GM23338 (cell line): ENCODE measurements at regions not wholly inside any gene's neighbourhood (a gene's known extent, or its start where the extent isn't known, plus 50 kb on each side); places are given as distances from the start of the nearest gene placed in this dataset.

ENCODE experiments used
- ATAC-seq: fragments of 200-7000 bp; cut with Tn5 transposase; 3 replicates; pipeline ENCODE4 v1.9.1; 2020
- DNase-seq: peaks from one replicate; pipeline ENCODE4 v3.0.0-alpha.2; 2015; ENCODE audit warnings: low spot score
- H2AFZ ChIP-seq: fragments of 200-600 bp; sonication (generic); 2 replicates; pipeline ENCODE4 v1.8.0; 2016; ENCODE audit warnings: antibody characterized with exemption, mild to moderate bottlenecking, moderate library complexity
- H3F3A ChIP-seq: fragments of 200-600 bp; sonication (generic); replicated peaks from 2 replicates; pipeline ENCODE4 v1.8.0; 2017; ENCODE audit warnings: antibody characterized with exemption, mixed run types, low read depth
- H3K27ac ChIP-seq: fragments of 200-600 bp; sonication (generic); 2 replicates; pipeline ENCODE4 v1.6.1; 2016; ENCODE audit warnings: low read depth
- H3K27me3 ChIP-seq: fragments of 200-600 bp; sonication (generic); 2 replicates; pipeline ENCODE4 v1.8.0; 2016; ENCODE audit warnings: mild to moderate bottlenecking, mixed run types, moderate library complexity; ENCODE audit not compliant: insufficient read depth
- H3K36me3 ChIP-seq: fragments of 200-600 bp; sonication (generic); 2 replicates; pipeline ENCODE4 v1.8.0; 2016; ENCODE audit warnings: mild to moderate bottlenecking; ENCODE audit not compliant: insufficient read depth
- H3K4me1 ChIP-seq: fragments of 200-600 bp; sonication (generic); 2 replicates; pipeline ENCODE4 v1.8.0; 2016; ENCODE audit warnings: mild to moderate bottlenecking, moderate library complexity; ENCODE audit not compliant: insufficient read depth
- H3K4me2 ChIP-seq: fragments of 200-600 bp; sonication (generic); 2 replicates; pipeline ENCODE4 v1.7.1; 2017; ENCODE audit warnings: mixed run types
- H3K4me3 ChIP-seq: fragments of 200-600 bp; sonication (generic); 2 replicates; pipeline ENCODE4 v1.6.1; 2016; ENCODE audit warnings: mixed run types
- H3K79me2 ChIP-seq: fragments of 200-600 bp; sonication (generic); replicated peaks from 2 replicates; pipeline ENCODE4 v1.8.0; 2017; ENCODE audit warnings: mild to moderate bottlenecking; ENCODE audit not compliant: insufficient read depth
- H3K9me2 ChIP-seq: fragments of 200-600 bp; sonication (generic); 2 replicates; pipeline ENCODE4 v1.8.0; 2017; ENCODE audit not compliant: insufficient read depth
- H4K20me1 ChIP-seq: fragments of 200-600 bp; sonication (generic); replicated peaks from 2 replicates; pipeline ENCODE4 v1.8.0; 2017; ENCODE audit warnings: mild to moderate bottlenecking; ENCODE audit not compliant: insufficient read depth
- H3K27ac Mint-ChIP-seq: 2 replicates; pipeline ENCODE4 v1.8.0; 2020; ENCODE audit warnings: inconsistent platforms, mild to moderate bottlenecking, moderate library complexity, mixed read lengths
- H3K27me3 Mint-ChIP-seq: 3 replicates; pipeline ENCODE4 v1.8.0; 2022; ENCODE audit warnings: low read depth, mild to moderate bottlenecking, moderate library complexity, mixed read lengths, inconsistent platforms; ENCODE audit not compliant: insufficient read depth, poor library complexity
- H3K36me3 Mint-ChIP-seq: 3 replicates; pipeline ENCODE4 v1.8.0; 2021; ENCODE audit warnings: low read depth, mild to moderate bottlenecking, inconsistent platforms, moderate library complexity, mixed read lengths
- H3K4me1 Mint-ChIP-seq: 3 replicates; pipeline ENCODE4 v1.8.0; 2020; ENCODE audit warnings: mild to moderate bottlenecking, inconsistent platforms, mixed read lengths
- H3K4me3 Mint-ChIP-seq: 3 replicates; pipeline ENCODE4 v1.8.0; 2021; ENCODE audit warnings: moderate library complexity, mild to moderate bottlenecking, inconsistent platforms, mixed read lengths
- H3K9me3 Mint-ChIP-seq: 3 replicates; pipeline ENCODE4 v1.8.0; 2020; ENCODE audit warnings: moderate library complexity, mild to moderate bottlenecking, inconsistent platforms, mixed read lengths
- CREB1 ChIP-seq: fragments of 250-450 bp; sonication (Bioruptor Pico); IDR thresholded peaks from 2 replicates; pipeline ENCODE4 v1.5.0; 2020; ENCODE audit warnings: low read depth, mild to moderate bottlenecking, moderate library complexity
- EZH2 ChIP-seq: fragments of 200-600 bp; sonication (generic); IDR thresholded peaks from one replicate; pipeline ENCODE4 v1.8.0; 2017; ENCODE audit warnings: antibody characterized with exemption, mild to moderate bottlenecking, low read depth; ENCODE audit not compliant: unreplicated experiment
- NANOG ChIP-seq: IDR thresholded peaks from 2 replicates; pipeline ENCODE4 v1.6.1; 2016; ENCODE audit warnings: antibody characterized with exemption, borderline replicate concordance
- STAT1 ChIP-seq: IDR thresholded peaks from one replicate; pipeline ENCODE4 v1.6.1; 2016; ENCODE audit warnings: antibody characterized with exemption; ENCODE audit not compliant: unreplicated experiment
- ZNF114 ChIP-seq: fragments of 250-450 bp; sonication (Bioruptor Pico); IDR thresholded peaks from 2 replicates; pipeline ENCODE4 v1.5.0; 2020; ENCODE audit warnings: mild to moderate bottlenecking, moderate library complexity
- TF ChIP-seq, protein P1 (sequence below): fragments of 250-450 bp; sonication (Bioruptor Pico); IDR thresholded peaks from 2 replicates; pipeline ENCODE4 v1.5.0; 2020; ENCODE audit warnings: mild to moderate bottlenecking, moderate library complexity
- TF ChIP-seq, protein P2 (sequence below): IDR thresholded peaks from one replicate; pipeline ENCODE4 v1.6.1; 2018; ENCODE audit warnings: antibody characterized with exemption; ENCODE audit not compliant: unreplicated experiment
- TF ChIP-seq, protein P3 (sequence below): IDR thresholded peaks from 2 replicates; pipeline ENCODE4 v1.6.1; 2016; ENCODE audit warnings: antibody characterized with exemption
- TF ChIP-seq, protein P4 (sequence below), 2 experiments: fragments of 200-600 bp in 1 of 2; sonication (generic) in 1 of 2; conservative IDR thresholded peaks; 2 replicates each; pipeline versions ENCODE4 v1.5.1 to v1.6.1; 2016 to 2017; ENCODE audit warnings: antibody characterized with exemption in 2 of 2, low read depth in 2 of 2, mild to moderate bottlenecking in 2 of 2, moderate library complexity in 1 of 2

DNA sequence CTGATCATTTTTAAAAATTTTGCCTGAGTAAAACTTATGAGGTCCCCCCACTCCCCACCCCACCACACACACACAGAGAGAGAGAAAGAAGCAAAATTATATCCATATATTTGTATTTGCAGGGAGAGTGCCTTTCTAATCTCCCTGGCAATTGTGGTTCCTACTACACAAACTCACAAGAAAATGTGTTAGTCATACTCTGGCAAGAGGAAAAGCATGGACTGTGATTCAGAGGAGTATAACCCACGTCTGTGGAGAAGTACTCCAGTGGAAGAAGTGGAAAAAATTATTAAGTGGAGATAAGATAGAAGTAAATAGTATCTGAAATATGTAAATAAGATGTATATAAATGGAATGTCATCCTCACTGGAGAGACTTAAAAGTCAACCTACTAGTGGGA is 114.0 kb downstream of the DSEL start:
- Histone ChIP-seq H3K36me3 (no peaks in the 10 kb centered on the region), H4K20me1 (no peaks in the 10 kb centered on the region), H3K4me1 (no peaks in the 10 kb centered on the region), H3K27ac (no peak overlapping the region), H3F3A (no peaks in the 10 kb centered on the region), H3K9me2 (no peaks in the 10 kb centered on the region), H3K4me2 (no peak overlapping the region), H3K79me2 (no peaks in the 10 kb centered on the region), H2AFZ (no peak overlapping the region), H3K27me3 (no peaks in the 10 kb centered on the region), H3K4me3 (no peak overlapping the region)
- H3K27ac Mint-ChIP-seq, result no peak overlapping the region
- H3K36me3 Mint-ChIP-seq, result no peaks in the 10 kb centered on the region
- H3K9me3 Mint-ChIP-seq, result no peaks in the 10 kb centered on the region
- no peaks in the 10 kb centered on the region for H3K27me3 Mint-ChIP-seq
- H3K4me3 Mint-ChIP-seq, result no peak overlapping the region
- no peak for DNase-seq
- ATAC-seq, result no peak
- H3K4me1 Mint-ChIP-seq, result no peaks in the 10 kb centered on the region
- TF ChIP-seq, protein P1, sequence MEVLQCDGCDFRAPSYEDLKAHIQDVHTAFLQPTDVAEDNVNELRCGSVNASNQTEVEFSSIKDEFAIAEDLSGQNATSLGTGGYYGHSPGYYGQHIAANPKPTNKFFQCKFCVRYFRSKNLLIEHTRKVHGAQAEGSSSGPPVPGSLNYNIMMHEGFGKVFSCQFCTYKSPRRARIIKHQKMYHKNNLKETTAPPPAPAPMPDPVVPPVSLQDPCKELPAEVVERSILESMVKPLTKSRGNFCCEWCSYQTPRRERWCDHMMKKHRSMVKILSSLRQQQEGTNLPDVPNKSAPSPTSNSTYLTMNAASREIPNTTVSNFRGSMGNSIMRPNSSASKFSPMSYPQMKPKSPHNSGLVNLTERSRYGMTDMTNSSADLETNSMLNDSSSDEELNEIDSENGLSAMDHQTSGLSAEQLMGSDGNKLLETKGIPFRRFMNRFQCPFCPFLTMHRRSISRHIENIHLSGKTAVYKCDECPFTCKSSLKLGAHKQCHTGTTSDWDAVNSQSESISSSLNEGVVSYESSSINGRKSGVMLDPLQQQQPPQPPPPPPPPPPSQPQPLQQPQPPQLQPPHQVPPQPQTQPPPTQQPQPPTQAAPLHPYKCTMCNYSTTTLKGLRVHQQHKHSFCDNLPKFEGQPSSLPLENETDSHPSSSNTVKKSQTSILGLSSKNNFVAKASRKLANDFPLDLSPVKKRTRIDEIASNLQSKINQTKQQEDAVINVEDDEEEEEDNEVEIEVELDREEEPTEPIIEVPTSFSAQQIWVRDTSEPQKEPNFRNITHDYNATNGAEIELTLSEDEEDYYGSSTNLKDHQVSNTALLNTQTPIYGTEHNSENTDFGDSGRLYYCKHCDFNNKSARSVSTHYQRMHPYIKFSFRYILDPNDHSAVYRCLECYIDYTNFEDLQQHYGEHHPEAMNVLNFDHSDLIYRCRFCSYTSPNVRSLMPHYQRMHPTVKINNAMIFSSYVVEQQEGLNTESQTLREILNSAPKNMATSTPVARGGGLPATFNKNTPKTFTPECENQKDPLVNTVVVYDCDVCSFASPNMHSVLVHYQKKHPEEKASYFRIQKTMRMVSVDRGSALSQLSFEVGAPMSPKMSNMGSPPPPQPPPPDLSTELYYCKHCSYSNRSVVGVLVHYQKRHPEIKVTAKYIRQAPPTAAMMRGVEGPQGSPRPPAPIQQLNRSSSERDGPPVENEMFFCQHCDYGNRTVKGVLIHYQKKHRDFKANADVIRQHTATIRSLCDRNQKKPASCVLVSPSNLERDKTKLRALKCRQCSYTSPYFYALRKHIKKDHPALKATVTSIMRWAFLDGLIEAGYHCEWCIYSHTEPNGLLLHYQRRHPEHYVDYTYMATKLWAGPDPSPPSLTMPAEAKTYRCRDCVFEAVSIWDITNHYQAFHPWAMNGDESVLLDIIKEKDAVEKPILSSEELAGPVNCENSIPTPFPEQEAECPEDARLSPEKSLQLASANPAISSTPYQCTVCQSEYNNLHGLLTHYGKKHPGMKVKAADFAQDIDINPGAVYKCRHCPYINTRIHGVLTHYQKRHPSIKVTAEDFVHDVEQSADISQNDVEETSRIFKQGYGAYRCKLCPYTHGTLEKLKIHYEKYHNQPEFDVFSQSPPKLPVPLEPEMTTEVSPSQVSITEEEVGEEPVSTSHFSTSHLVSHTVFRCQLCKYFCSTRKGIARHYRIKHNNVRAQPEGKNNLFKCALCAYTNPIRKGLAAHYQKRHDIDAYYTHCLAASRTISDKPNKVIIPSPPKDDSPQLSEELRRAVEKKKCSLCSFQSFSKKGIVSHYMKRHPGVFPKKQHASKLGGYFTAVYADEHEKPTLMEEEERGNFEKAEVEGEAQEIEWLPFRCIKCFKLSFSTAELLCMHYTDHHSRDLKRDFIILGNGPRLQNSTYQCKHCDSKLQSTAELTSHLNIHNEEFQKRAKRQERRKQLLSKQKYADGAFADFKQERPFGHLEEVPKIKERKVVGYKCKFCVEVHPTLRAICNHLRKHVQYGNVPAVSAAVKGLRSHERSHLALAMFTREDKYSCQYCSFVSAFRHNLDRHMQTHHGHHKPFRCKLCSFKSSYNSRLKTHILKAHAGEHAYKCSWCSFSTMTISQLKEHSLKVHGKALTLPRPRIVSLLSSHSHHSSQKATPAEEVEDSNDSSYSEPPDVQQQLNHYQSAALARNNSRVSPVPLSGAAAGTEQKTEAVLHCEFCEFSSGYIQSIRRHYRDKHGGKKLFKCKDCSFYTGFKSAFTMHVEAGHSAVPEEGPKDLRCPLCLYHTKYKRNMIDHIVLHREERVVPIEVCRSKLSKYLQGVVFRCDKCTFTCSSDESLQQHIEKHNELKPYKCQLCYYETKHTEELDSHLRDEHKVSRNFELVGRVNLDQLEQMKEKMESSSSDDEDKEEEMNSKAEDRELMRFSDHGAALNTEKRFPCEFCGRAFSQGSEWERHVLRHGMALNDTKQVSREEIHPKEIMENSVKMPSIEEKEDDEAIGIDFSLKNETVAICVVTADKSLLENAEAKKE (CRISPR knock-in tag), result no peak
- TF ChIP-seq STAT1 (no peak), ZNF114 (CRISPR knock-in tag) (no peak), CREB1 (CRISPR knock-in tag) (no peak), EZH2 (no peak), NANOG (no peak)
- TF ChIP-seq, protein P2, sequence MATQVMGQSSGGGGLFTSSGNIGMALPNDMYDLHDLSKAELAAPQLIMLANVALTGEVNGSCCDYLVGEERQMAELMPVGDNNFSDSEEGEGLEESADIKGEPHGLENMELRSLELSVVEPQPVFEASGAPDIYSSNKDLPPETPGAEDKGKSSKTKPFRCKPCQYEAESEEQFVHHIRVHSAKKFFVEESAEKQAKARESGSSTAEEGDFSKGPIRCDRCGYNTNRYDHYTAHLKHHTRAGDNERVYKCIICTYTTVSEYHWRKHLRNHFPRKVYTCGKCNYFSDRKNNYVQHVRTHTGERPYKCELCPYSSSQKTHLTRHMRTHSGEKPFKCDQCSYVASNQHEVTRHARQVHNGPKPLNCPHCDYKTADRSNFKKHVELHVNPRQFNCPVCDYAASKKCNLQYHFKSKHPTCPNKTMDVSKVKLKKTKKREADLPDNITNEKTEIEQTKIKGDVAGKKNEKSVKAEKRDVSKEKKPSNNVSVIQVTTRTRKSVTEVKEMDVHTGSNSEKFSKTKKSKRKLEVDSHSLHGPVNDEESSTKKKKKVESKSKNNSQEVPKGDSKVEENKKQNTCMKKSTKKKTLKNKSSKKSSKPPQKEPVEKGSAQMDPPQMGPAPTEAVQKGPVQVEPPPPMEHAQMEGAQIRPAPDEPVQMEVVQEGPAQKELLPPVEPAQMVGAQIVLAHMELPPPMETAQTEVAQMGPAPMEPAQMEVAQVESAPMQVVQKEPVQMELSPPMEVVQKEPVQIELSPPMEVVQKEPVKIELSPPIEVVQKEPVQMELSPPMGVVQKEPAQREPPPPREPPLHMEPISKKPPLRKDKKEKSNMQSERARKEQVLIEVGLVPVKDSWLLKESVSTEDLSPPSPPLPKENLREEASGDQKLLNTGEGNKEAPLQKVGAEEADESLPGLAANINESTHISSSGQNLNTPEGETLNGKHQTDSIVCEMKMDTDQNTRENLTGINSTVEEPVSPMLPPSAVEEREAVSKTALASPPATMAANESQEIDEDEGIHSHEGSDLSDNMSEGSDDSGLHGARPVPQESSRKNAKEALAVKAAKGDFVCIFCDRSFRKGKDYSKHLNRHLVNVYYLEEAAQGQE, result no peak
- TF ChIP-seq, protein P3, sequence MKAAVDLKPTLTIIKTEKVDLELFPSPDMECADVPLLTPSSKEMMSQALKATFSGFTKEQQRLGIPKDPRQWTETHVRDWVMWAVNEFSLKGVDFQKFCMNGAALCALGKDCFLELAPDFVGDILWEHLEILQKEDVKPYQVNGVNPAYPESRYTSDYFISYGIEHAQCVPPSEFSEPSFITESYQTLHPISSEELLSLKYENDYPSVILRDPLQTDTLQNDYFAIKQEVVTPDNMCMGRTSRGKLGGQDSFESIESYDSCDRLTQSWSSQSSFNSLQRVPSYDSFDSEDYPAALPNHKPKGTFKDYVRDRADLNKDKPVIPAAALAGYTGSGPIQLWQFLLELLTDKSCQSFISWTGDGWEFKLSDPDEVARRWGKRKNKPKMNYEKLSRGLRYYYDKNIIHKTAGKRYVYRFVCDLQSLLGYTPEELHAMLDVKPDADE, result no peak
- TF ChIP-seq, protein P4, sequence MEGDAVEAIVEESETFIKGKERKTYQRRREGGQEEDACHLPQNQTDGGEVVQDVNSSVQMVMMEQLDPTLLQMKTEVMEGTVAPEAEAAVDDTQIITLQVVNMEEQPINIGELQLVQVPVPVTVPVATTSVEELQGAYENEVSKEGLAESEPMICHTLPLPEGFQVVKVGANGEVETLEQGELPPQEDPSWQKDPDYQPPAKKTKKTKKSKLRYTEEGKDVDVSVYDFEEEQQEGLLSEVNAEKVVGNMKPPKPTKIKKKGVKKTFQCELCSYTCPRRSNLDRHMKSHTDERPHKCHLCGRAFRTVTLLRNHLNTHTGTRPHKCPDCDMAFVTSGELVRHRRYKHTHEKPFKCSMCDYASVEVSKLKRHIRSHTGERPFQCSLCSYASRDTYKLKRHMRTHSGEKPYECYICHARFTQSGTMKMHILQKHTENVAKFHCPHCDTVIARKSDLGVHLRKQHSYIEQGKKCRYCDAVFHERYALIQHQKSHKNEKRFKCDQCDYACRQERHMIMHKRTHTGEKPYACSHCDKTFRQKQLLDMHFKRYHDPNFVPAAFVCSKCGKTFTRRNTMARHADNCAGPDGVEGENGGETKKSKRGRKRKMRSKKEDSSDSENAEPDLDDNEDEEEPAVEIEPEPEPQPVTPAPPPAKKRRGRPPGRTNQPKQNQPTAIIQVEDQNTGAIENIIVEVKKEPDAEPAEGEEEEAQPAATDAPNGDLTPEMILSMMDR (conservative IDR thresholded peaks at IDR 0.05; ENCODE audit: low read depth in 2 of 2), result no peak
